H9 (cell line): ENCODE measurements at regions not wholly inside any gene's neighbourhood (a gene's known extent, or its start where the extent isn't known, plus 50 kb on each side); places are given as distances from the start of the nearest gene placed in this dataset.

Experiments
- DNase-seq: peaks from one replicate; pipeline ENCODE4 v3.0.0-alpha.2; 2017
- H2AFZ ChIP-seq: one replicate; pipeline ENCODE4 v1.6.1; 2013; ENCODE audit warnings: mild to moderate bottlenecking, low read length, control low read depth, moderate library complexity
- H2AK5ac ChIP-seq: 2 replicates; pipeline ENCODE4 v1.6.1; 2013; ENCODE audit warnings: low read length, control low read depth, mixed read lengths; ENCODE audit not compliant: insufficient read length
- H2BK120ac ChIP-seq: one replicate; pipeline ENCODE4 v1.6.1; 2013; ENCODE audit warnings: low read depth, mild to moderate bottlenecking, low read length, control low read depth, inconsistent platforms; ENCODE audit not compliant: poor library complexity, severe bottlenecking
- H2BK12ac ChIP-seq: 2 replicates; pipeline ENCODE4 v1.6.1; 2013; ENCODE audit warnings: low read length, control low read depth, mixed read lengths, low read depth; ENCODE audit not compliant: insufficient read length
- H2BK15ac ChIP-seq: 2 replicates; pipeline ENCODE4 v1.6.1; 2013; ENCODE audit warnings: low read depth, low read length, control low read depth
- H2BK20ac ChIP-seq: one replicate; pipeline ENCODE4 v1.6.1; 2013; ENCODE audit warnings: low read depth, mild to moderate bottlenecking, low read length, control low read depth, inconsistent platforms; ENCODE audit not compliant: poor library complexity, severe bottlenecking
- H2BK5ac ChIP-seq: 2 replicates; pipeline ENCODE4 v1.6.1; 2013; ENCODE audit warnings: low read length, control low read depth, mixed read lengths; ENCODE audit not compliant: insufficient read length
- H3K14ac ChIP-seq: 2 replicates; pipeline ENCODE4 v1.6.1; 2013; ENCODE audit warnings: low read length, control low read depth; ENCODE audit not compliant: insufficient read depth
- H3K18ac ChIP-seq: 2 replicates; pipeline ENCODE4 v1.6.1; 2013; ENCODE audit warnings: low read depth, mild to moderate bottlenecking, mixed read lengths, low read length, control low read depth; ENCODE audit not compliant: insufficient read length
- H3K23ac ChIP-seq: 2 replicates; pipeline ENCODE4 v1.6.1; 2013; ENCODE audit warnings: low read length, control low read depth, mixed read lengths, low read depth; ENCODE audit not compliant: insufficient read length
- H3K23me2 ChIP-seq: 2 replicates; pipeline ENCODE4 v1.6.1; 2013; ENCODE audit warnings: low read depth, mild to moderate bottlenecking, mixed read lengths, low read length, control low read depth; ENCODE audit not compliant: insufficient read length, poor library complexity, severe bottlenecking
- H3K27ac ChIP-seq: 2 replicates; pipeline ENCODE4 v1.5.1; 2013; ENCODE audit warnings: low read length, control low read depth, mixed read lengths, low read depth; ENCODE audit not compliant: insufficient read length
- H3K27me3 ChIP-seq: 2 replicates; pipeline ENCODE4 v1.6.1; 2013; ENCODE audit warnings: low read length, control low read depth, inconsistent platforms; ENCODE audit not compliant: insufficient read depth
- H3K4ac ChIP-seq: 2 replicates; pipeline ENCODE4 v1.6.1; 2013; ENCODE audit warnings: low read depth, mild to moderate bottlenecking, control low read depth, inconsistent platforms, low read length, moderate library complexity
- H3K4me1 ChIP-seq: 2 replicates; pipeline ENCODE4 v1.6.1; 2013; ENCODE audit warnings: low read length, control low read depth, inconsistent platforms; ENCODE audit not compliant: insufficient read depth
- H3K4me2 ChIP-seq: 2 replicates; pipeline ENCODE4 v1.6.1; 2013; ENCODE audit warnings: low read length, control low read depth, mixed read lengths; ENCODE audit not compliant: insufficient read length, insufficient read depth
- H3K56ac ChIP-seq: 2 replicates; pipeline ENCODE4 v1.6.1; 2013; ENCODE audit warnings: low read depth, mild to moderate bottlenecking, mixed read lengths, low read length, control low read depth; ENCODE audit not compliant: insufficient read length
- H3K79me1 ChIP-seq: 2 replicates; pipeline ENCODE4 v1.6.1; 2013; ENCODE audit warnings: low read depth, mild to moderate bottlenecking, moderate library complexity, low read length, control low read depth, inconsistent platforms; ENCODE audit not compliant: insufficient read depth, poor library complexity, severe bottlenecking
- H3K79me2 ChIP-seq: 2 replicates; pipeline ENCODE4 v1.6.1; 2013; ENCODE audit warnings: low read length, control low read depth, inconsistent platforms; ENCODE audit not compliant: insufficient read depth
- H3K9ac ChIP-seq: 2 replicates; pipeline ENCODE4 v1.6.1; 2013; ENCODE audit warnings: low read length, control low read depth, mixed read lengths; ENCODE audit not compliant: insufficient read length; ENCODE audit errors: extremely low read depth
- H3K9me3 ChIP-seq: one replicate; pipeline ENCODE4 v1.6.1; 2013; ENCODE audit warnings: low read depth, low read length, inconsistent platforms; ENCODE audit not compliant: control insufficient read depth
- H3T11ph ChIP-seq: one replicate; pipeline ENCODE4 v1.6.1; 2013; ENCODE audit warnings: mild to moderate bottlenecking, low read length, control low read depth, inconsistent platforms
- H4K20me1 ChIP-seq: one replicate; pipeline ENCODE4 v1.6.1; 2013; ENCODE audit not compliant: control insufficient read depth, insufficient read length, insufficient read depth
- H4K5ac ChIP-seq: 2 replicates; pipeline ENCODE4 v1.6.1; 2013; ENCODE audit warnings: low read depth, mild to moderate bottlenecking, mixed read lengths, low read length, control low read depth; ENCODE audit not compliant: insufficient read length
- H4K8ac ChIP-seq: replicated peaks from 2 replicates; pipeline ENCODE4 v1.6.1; 2013; ENCODE audit warnings: low read length, control low read depth, mixed read lengths, low read depth; ENCODE audit not compliant: insufficient read length
- H4K91ac ChIP-seq: 2 replicates; pipeline ENCODE4 v1.6.1; 2013; ENCODE audit warnings: low read depth, mild to moderate bottlenecking, moderate library complexity, mixed read lengths, low read length, control low read depth; ENCODE audit not compliant: insufficient read length
- H3K27ac Mint-ChIP-seq, 3 experiments: 2 replicates in 2 of 3; 3 replicates in 1 of 3; pipeline ENCODE4 v1.8.0; 2020 to 2021; ENCODE audit warnings: mixed read lengths in 3 of 3, mild to moderate bottlenecking in 1 of 3, moderate library complexity in 1 of 3
- H3K27me3 Mint-ChIP-seq: 2 replicates; pipeline ENCODE4 v1.8.0; 2021; ENCODE audit warnings: low read depth, mild to moderate bottlenecking, moderate library complexity, mixed read lengths
- H3K36me3 Mint-ChIP-seq, 3 experiments: 2 replicates in 2 of 3; 3 replicates in 1 of 3; pipeline ENCODE4 v1.8.0; 2020 to 2021; ENCODE audit warnings: low read depth in 3 of 3, mixed read lengths in 3 of 3; ENCODE audit not compliant: insufficient read depth in 1 of 3
- H3K4me1 Mint-ChIP-seq, 2 experiments: 2 replicates each; pipeline ENCODE4 v1.8.0; 2020; ENCODE audit warnings: mixed read lengths in 2 of 2
- H3K4me3 Mint-ChIP-seq, 2 experiments: 2 replicates in 1 of 2; 3 replicates in 1 of 2; pipeline ENCODE4 v1.8.0; 2020 to 2021; ENCODE audit warnings: mild to moderate bottlenecking in 2 of 2, mixed read lengths in 2 of 2, moderate library complexity in 1 of 2
- H3K9me3 Mint-ChIP-seq, 2 experiments: 2 replicates in 1 of 2; 3 replicates in 1 of 2; pipeline ENCODE4 v1.8.0; 2020; ENCODE audit warnings: mild to moderate bottlenecking in 2 of 2, mixed read lengths in 2 of 2, moderate library complexity in 1 of 2
- WGBS: extraction: QIAGEN DNeasy Blood & Tissue Kit; methylation state at CpG from one replicate; pipeline ENCODE4 v1.1.7; 2013; ENCODE audit warnings: missing lambda C conversion rate, low lambda C conversion rate, mixed read lengths; ENCODE audit not compliant: insufficient read length; ENCODE audit errors: extremely low coverage; 5-methylcytosine and 5-hydroxymethylcytosine counted together
- TF ChIP-seq, protein P1 (sequence below): fragments of 200-600 bp; sonication (generic); conservative IDR thresholded peaks from 3 replicates; pipeline ENCODE4 v1.8.0; 2021; ENCODE audit warnings: antibody characterized with exemption, mild to moderate bottlenecking

GRCh38 chr13:69603144-69603853 is 504.3 kb upstream of the ATXN8OS start:
- Histone ChIP-seq H2AFZ (no peak overlapping the region), H3K79me1 (no peaks in the 10 kb centered on the region), H2BK20ac (no peak overlapping the region), H3K14ac (no peak overlapping the region), H4K91ac (no peak overlapping the region), H3K27ac (no peak overlapping the region), H3K4ac (no peak overlapping the region), H3K23ac (no peak overlapping the region), H3K18ac (no peak overlapping the region), H3K27me3 (no peaks in the 10 kb centered on the region), H2BK5ac (no peak overlapping the region), H4K5ac (no peak overlapping the region), H3K23me2 (no peaks in the 10 kb centered on the region), H3K4me1 (no peaks in the 10 kb centered on the region), H3K9ac (no peak overlapping the region), H3K56ac (no peak overlapping the region), H2BK15ac (no peak overlapping the region), H2BK12ac (no peak overlapping the region), H4K20me1 (no peaks in the 10 kb centered on the region), H3T11ph (no peak overlapping the region), H4K8ac (no peak overlapping the region), H2BK120ac (no peak overlapping the region), H3K79me2 (no peaks in the 10 kb centered on the region), H3K9me3 (no peaks in the 10 kb centered on the region), H3K4me2 (no peak overlapping the region), H2AK5ac (no peak overlapping the region)
- H3K9me3 Mint-ChIP-seq: peaks cover 0 to 3% of the 10 kb centered on the region in 2 experiments; a peak in 2 of 5 replicates
- no peaks in the 10 kb centered on the region; a peak in 1 of 7 replicates for H3K36me3 Mint-ChIP-seq
- no peaks in the 10 kb centered on the region for H3K27me3 Mint-ChIP-seq
- TF ChIP-seq, protein P1, sequence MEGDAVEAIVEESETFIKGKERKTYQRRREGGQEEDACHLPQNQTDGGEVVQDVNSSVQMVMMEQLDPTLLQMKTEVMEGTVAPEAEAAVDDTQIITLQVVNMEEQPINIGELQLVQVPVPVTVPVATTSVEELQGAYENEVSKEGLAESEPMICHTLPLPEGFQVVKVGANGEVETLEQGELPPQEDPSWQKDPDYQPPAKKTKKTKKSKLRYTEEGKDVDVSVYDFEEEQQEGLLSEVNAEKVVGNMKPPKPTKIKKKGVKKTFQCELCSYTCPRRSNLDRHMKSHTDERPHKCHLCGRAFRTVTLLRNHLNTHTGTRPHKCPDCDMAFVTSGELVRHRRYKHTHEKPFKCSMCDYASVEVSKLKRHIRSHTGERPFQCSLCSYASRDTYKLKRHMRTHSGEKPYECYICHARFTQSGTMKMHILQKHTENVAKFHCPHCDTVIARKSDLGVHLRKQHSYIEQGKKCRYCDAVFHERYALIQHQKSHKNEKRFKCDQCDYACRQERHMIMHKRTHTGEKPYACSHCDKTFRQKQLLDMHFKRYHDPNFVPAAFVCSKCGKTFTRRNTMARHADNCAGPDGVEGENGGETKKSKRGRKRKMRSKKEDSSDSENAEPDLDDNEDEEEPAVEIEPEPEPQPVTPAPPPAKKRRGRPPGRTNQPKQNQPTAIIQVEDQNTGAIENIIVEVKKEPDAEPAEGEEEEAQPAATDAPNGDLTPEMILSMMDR: no peak
- no CpG with 5 or more reads among the region's 3 CpGs for WGBS
- peaks cover 0 to 7% of the 10 kb centered on the region in 2 experiments; a peak in 2 of 4 replicates for H3K4me1 Mint-ChIP-seq
- no peak for DNase-seq
- H3K27ac Mint-ChIP-seq: no peak overlapping the region
- no peak overlapping the region for H3K4me3 Mint-ChIP-seq
